Ovary (tissue), 7 donors: ENCODE measurements at regions not wholly inside any gene's neighbourhood (a gene's known extent, or its start where the extent isn't known, plus 50 kb on each side); places are given as distances from the start of the nearest gene placed in this dataset.

Experiments used
- DNase-seq, 5 donors: peaks; one replicate each; pipeline ENCODE4 v3.0.0-alpha.2; 2019 to 2020
- H3K27ac ChIP-seq, 2 donors: fragments of 200-600 bp; one replicate each; pipeline versions ENCODE4 v1.5.1 to v1.8.0; 2019 to 2022
- H3K27me3 ChIP-seq: fragments of 200-600 bp; one replicate; pipeline ENCODE4 v1.8.0; 2022
- H3K36me3 ChIP-seq: fragments of 200-600 bp; sonication (generic); one replicate; pipeline ENCODE4 v1.5.1; 2019
- H3K4me1 ChIP-seq: one replicate; pipeline ENCODE4 v1.8.1; 2013; ENCODE audit warnings: mild to moderate bottlenecking, moderate library complexity; ENCODE audit not compliant: insufficient read depth
- H3K4me3 ChIP-seq: fragments of 200-600 bp; sonication (generic); one replicate; pipeline ENCODE4 v1.5.1; 2017
- H3K9me3 ChIP-seq, 2 donors: fragments of 200-600 bp in 1 of 2; sonication (generic) in 1 of 2; one replicate each; pipeline versions ENCODE4 v1.5.1 to v1.8.1; 2013 to 2019; ENCODE audit warnings: mild to moderate bottlenecking in 1 of 2, moderate library complexity in 1 of 2
- CTCF ChIP-seq, 3 donors: fragments of 450-650 bp in 2 of 3; fragments of 200-600 bp in 1 of 3; IDR thresholded peaks; one replicate each; pipeline versions ENCODE4 v1.5.1 to v1.8.0; 2016 to 2022; ENCODE audit warnings: antibody characterized with exemption in 3 of 3, mild to moderate bottlenecking in 1 of 3
- EP300 ChIP-seq: sonication (generic); formaldehyde crosslinking; IDR thresholded peaks from one replicate; pipeline ENCODE4 v1.6.1; 2017; ENCODE audit warnings: antibody characterized with exemption
- POLR2A ChIP-seq: fragments of 450-650 bp; IDR thresholded peaks from one replicate; pipeline ENCODE4 v1.6.1; 2017; ENCODE audit warnings: antibody characterized with exemption, mild to moderate bottlenecking, moderate library complexity
- WGBS, 3 donors: extraction: QIAGEN DNeasy Blood & Tissue Kit in 1 of 3; methylation state at CpG; one replicate each; pipeline versions ENCODE4 v1.1.5 to v1.1.7; 2013 to 2017; 5-methylcytosine and 5-hydroxymethylcytosine counted together
- intact Hi-C, 4 donors: fragments of 100-400 bp; cut with DNase I; formaldehyde crosslinking; loops; one replicate each; pipeline versions ENCODE4 v1.11.0 to v1.15.1; 2022 to 2023
- donor health status: DM: no; HTN: no; CAD: no; lungs with moderate emphysema.
- donor health status: DM: no; HTN: no; CAD: no.
- donor health status: Bipolar disorder and iron deficiency.
- donor health status: DM: no; HTN: no; CAD: no.
- donor health status: DM: yes; HTN: yes; CAD: no.

- 63 to 74% (median 64%) methylated on average over 2 of the region's 2 CpGs for WGBS, 3 donors
- H3K4me3 ChIP-seq, result no peak overlapping the region
- intact Hi-C loops, result no loop called here
- no peaks in the 10 kb centered on the region for H3K4me1 ChIP-seq
- no peak overlapping the region for H3K27ac ChIP-seq
- no peaks in the 10 kb centered on the region for H3K27me3 ChIP-seq
- DNase-seq, result no peak
- no peaks in the 10 kb centered on the region for H3K36me3 ChIP-seq
- no peak for TF ChIP-seq CTCF (IDR thresholded peaks at IDR 0.05)
- no peak for TF ChIP-seq EP300
- no peaks in the 10 kb centered on the region for H3K9me3 ChIP-seq
Observed at GRCh38 chr1:242754125-242754524, 229.6 kb upstream of the PLD5 start.

GRCh38 chr1:242747233-242747632 lies 222.7 kb upstream of the PLD5 start:
- H3K4me3 ChIP-seq, result no peak overlapping the region
- intact Hi-C loops, result no loop called here
- H3K9me3 ChIP-seq, result no peaks in the 10 kb centered on the region
- no peaks in the 10 kb centered on the region for H3K36me3 ChIP-seq
- TF ChIP-seq POLR2A (no peak), CTCF (IDR thresholded peaks at IDR 0.05) (no peak), EP300 (no peak)
- no peaks in the 10 kb centered on the region for H3K27me3 ChIP-seq
- H3K27ac ChIP-seq, result no peak overlapping the region
- WGBS, 3 donors, result 80 to 96% (median 94%) methylated on average over 5 of the region's 5 CpGs
- no peak for DNase-seq
- no peaks in the 10 kb centered on the region for H3K4me1 ChIP-seq

GRCh38 chr1:242745079-242745478 lies 220.6 kb upstream of the PLD5 start:
- Histone ChIP-seq H3K27me3 (no peaks in the 10 kb centered on the region), H3K4me3 (no peak overlapping the region), H3K36me3 (no peaks in the 10 kb centered on the region), H3K27ac (no peak overlapping the region), H3K4me1 (no peaks in the 10 kb centered on the region), H3K9me3 (no peaks in the 10 kb centered on the region)
- WGBS, 3 donors, result 30 to 43% (median 36%) methylated on average over 1 of the region's 1 CpG
- intact Hi-C loops, result no loop called here
- no peak for DNase-seq
- TF ChIP-seq CTCF (IDR thresholded peaks at IDR 0.05), result no peak

GRCh38 chr1:242743983-242744780 lies 219.7 kb upstream of the PLD5 start:
- WGBS, 3 donors, result 80 to 93% (median 92%) methylated on average over 6 of the region's 6 CpGs
- TF ChIP-seq EP300 (no peak), POLR2A (no peak), CTCF (IDR thresholded peaks at IDR 0.05) (no peak)
- intact Hi-C loops, result no loop called here
- H3K36me3 ChIP-seq, result no peaks in the 10 kb centered on the region
- no peak for DNase-seq
- no peaks in the 10 kb centered on the region for H3K4me1 ChIP-seq
- H3K27me3 ChIP-seq, result no peaks in the 10 kb centered on the region
- no peak overlapping the region for H3K4me3 ChIP-seq
- no peaks in the 10 kb centered on the region for H3K9me3 ChIP-seq
- H3K27ac ChIP-seq, result no peak overlapping the region
